ENCODE measurements at regions not wholly inside any gene's neighbourhood (a gene's known extent, or its start where the extent isn't known, plus 50 kb on each side); places are given as distances from the start of the nearest gene placed in this dataset.

GRCh38 chr13:64277097-64277496 lies 2861.4 kb upstream of the PCDH20 start:
- TF ChIP-seq, protein P1, sequence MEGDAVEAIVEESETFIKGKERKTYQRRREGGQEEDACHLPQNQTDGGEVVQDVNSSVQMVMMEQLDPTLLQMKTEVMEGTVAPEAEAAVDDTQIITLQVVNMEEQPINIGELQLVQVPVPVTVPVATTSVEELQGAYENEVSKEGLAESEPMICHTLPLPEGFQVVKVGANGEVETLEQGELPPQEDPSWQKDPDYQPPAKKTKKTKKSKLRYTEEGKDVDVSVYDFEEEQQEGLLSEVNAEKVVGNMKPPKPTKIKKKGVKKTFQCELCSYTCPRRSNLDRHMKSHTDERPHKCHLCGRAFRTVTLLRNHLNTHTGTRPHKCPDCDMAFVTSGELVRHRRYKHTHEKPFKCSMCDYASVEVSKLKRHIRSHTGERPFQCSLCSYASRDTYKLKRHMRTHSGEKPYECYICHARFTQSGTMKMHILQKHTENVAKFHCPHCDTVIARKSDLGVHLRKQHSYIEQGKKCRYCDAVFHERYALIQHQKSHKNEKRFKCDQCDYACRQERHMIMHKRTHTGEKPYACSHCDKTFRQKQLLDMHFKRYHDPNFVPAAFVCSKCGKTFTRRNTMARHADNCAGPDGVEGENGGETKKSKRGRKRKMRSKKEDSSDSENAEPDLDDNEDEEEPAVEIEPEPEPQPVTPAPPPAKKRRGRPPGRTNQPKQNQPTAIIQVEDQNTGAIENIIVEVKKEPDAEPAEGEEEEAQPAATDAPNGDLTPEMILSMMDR (IDR thresholded peaks at IDR 0.05) = no peak

- TF ChIP-seq, protein P1 (IDR thresholded peaks at IDR 0.05) = no peak
Observed at GRCh38 chr13:64276232-64276631, 2860.6 kb upstream of the PCDH20 start.

DNA sequence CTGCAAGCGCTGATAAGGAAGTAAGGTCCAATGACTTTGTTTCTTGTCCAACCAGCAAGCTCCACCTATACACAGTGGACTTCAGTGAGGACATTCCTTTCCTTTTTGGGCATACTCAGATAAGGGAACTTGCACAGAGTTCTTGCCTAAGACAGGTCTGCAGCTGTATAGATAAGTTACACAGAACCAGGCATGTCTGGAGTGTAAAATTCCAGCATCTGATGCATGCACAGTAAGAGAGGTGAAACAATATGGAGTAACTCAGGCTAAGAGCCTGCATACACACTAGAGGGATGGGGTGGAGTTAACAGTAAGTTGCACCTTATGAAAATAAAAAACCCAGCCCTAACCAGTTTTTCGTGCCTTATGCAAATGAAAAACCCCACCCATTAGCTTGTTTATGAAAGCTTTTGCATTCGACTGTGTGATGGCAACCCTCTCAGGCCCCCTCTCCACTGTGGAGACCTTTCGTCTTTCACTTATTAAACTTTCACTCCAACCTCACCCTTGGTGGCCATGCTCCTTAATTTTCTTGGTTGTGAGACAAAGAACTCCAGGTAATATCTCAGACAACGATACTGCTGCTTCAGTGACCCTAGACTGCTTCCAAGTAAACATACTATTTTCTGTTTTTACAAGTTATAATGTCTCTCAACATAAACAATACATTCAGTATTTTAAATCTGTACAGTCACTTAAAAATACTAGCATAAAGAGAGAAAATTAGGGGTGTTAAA lies 2859.0 kb upstream of the PCDH20 start:
- TF ChIP-seq, protein P1 (IDR thresholded peaks at IDR 0.05) = no peak

DNA sequence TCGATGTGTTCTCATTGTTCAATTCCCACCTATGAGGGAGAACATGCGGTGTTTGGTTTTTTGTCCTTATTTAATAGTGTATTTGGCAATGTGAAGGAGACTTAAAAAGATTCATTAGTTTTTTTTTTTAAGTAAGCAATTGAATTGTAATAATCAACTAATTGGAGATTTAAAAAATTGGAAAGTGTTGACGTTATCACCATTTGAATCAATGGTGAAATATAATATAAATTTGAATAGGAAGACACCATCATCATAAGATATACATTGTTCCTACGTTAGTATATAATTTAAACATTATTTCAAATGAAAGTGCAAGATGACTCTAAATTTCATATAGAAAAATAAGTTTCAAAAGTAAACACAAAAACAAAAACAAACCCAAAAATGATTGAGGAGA lies 2858.1 kb upstream of the PCDH20 start:
- TF ChIP-seq, protein P1 (IDR thresholded peaks at IDR 0.05) = no peak

DNA sequence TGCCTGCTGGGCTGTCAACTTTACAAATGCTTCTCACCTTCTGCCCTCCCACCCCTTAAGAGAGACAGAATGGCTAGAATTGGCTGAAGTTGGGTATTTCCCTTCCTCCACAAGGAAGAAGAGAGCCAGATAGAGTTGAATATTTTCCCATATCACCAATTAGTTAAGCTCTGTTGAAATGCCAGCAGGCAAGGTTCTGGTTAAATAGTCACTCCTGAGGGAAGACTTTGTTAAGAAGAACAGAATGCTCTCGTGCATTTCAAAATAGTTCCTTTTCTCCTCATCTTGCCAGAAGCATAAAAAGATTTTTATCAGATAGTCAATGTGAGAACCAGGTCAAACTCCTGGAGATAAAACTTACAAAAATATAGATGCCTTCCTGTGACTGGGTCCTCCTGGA lies 2857.0 kb upstream of the PCDH20 start:
- TF ChIP-seq, protein P1 (IDR thresholded peaks at IDR 0.05) = no peak

- TF ChIP-seq, protein P1 (IDR thresholded peaks at IDR 0.05) = no peak
Observed at GRCh38 chr13:64266024-64266423, 2850.4 kb upstream of the PCDH20 start.

DNA sequence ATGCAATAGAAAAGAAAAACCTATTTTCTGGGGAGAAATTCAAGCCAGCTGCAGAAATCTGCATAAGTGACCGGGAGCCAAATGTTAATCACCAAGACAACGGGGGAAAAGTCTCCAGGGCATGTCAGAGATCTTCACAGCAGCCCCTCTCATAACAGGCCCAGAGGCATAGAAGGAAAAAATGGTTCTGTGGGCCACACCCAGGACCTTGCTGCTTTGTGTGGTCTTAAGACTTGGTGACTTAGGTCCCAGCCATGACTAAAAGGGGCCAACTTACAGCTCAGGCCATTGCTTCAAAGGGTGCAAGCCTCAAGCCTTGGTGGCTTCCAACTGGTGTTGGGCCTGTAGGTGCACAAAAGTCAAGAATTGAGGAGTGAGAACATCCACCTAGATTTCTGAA lies 2847.6 kb upstream of the PCDH20 start:
- TF ChIP-seq, protein P1 (IDR thresholded peaks at IDR 0.05) = no peak

DNA sequence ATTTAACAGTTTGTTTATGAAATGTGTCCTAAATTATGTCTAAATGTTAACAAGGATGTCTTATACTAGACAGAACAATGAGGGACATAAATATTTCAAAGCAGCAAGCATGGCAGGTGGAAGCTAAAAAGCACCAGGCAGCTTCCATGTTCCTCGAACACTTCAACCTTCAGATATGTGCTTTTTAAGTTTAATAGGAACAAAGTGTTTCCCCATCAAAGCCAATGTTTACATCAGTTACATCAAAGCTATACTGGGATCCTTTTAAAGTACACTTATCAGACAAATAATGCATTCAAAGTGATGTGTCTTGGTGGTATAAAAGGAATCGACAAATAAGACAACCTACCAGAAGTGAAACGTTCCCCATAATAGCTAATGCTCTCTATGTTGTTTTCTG lies 2841.1 kb upstream of the PCDH20 start:
- TF ChIP-seq, protein P1 (IDR thresholded peaks at IDR 0.05) = no peak

All from LNCAP (cell line).